Heart left ventricle (tissue), 13 donors: ENCODE measurements at regions not wholly inside any gene's neighbourhood (a gene's known extent, or its start where the extent isn't known, plus 50 kb on each side); places are given as distances from the start of the nearest gene placed in this dataset.

Experiments used
- CTCF ChIP-seq, 12 donors: fragments of 200-600 bp; sonication (generic) in 4 of 12; IDR thresholded peaks; one replicate each; pipeline versions ENCODE4 v1.5.0 to v1.8.0; 2018 to 2022; ENCODE audit warnings: antibody characterized with exemption in 12 of 12, mild to moderate bottlenecking in 5 of 12
- POLR2A ChIP-seq, 2 donors: fragments of 450-650 bp; IDR thresholded peaks; one replicate each; pipeline ENCODE4 v1.6.1; 2017; ENCODE audit warnings: antibody characterized with exemption in 2 of 2, mild to moderate bottlenecking in 2 of 2, moderate library complexity in 2 of 2
- donor health status: ischemic (EF 13 %, LVEDD 7.1; RV severe dilation, severe dysfunction).
- donor health status: DM: no; HTN: yes; CAD: no.
- donor health status: DM: no; HTN: no; CAD: no.
- donor health status: ischemic (EF 25% LVEDD 6.9; RV normal size, moderate dysfunction).
- donor health status: ischemic (EF 25% LVEDD 5.7; RV mildly dilated, moderate dysfunction).
- donor health status: ischemic (EF 35%, LVEDD 5.7; RV mildly dilated, moderate dysfunction).
- donor health status: nonischemic (EF 11% LVEDD 7.7; RV severe dilation, severe dysfunction).
- donor health status: DM: yes; HTN: yes; CAD: no.
- donor health status: PGD.
- donor health status: ischemic (EF 29% LVEDD 5.4; RV normal size, mild dysfunction).
- donor health status: nonischemic (EF 23%, LVEDD 6.1; RV moderate dilation, normal function).

DNA sequence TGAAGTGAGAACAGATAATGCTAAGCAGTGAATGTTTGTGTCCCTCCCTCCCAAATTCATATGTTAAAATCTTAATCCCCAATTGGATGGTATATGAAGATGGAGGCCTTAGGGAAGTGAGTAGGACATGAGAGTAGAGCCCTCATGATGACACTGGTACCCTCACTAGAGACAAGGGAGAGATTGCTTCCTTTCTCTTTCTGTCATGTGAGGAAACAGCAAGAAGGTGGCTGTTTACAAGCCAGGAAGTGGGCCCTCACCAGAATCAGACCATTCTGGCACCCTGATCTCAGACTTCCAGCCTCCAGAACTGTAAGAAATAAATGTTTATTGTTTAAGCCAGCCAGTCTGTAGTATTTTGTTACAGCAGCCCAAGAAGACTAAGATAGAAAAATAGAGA, 209.5 kb downstream of the SATB1 start:
- TF ChIP-seq POLR2A (IDR thresholded peaks at IDR 0.05) (no peak), CTCF (IDR thresholded peaks at IDR 0.05) (no peak)
